Fibroblast of the aortic adventitia (primary cell): ENCODE measurements at regions not wholly inside any gene's neighbourhood (a gene's known extent, or its start where the extent isn't known, plus 50 kb on each side); places are given as distances from the start of the nearest gene placed in this dataset.

ENCODE experiments used
- DNase-seq: peaks from one replicate; pipeline ENCODE4 v3.0.0-alpha.2; 2010; ENCODE audit warnings: low read depth
- H3K4me3 ChIP-seq: 2 replicates; pipeline ENCODE4 v1.5.1; 2011; ENCODE audit warnings: low read depth, mild to moderate bottlenecking, control low read depth, low read length, moderate library complexity
- CTCF ChIP-seq: IDR thresholded peaks from 2 replicates; pipeline ENCODE4 v1.5.1; 2011; ENCODE audit warnings: mild to moderate bottlenecking, low read length, control low read depth, inconsistent platforms; ENCODE audit not compliant: insufficient read depth

- no peak overlapping the region for H3K4me3 ChIP-seq
- no peak for TF ChIP-seq CTCF
- DNase-seq: no peak
Measured at GRCh38 chr16:50942143-50942542, 200.3 kb downstream of the CYLD start.

GRCh38 chr16:50941681-50942080 lies 199.8 kb downstream of the CYLD start:
- no peak overlapping the region for H3K4me3 ChIP-seq
- no peak for TF ChIP-seq CTCF
- DNase-seq: no peak

GRCh38 chr16:50940275-50940854 lies 198.5 kb downstream of the CYLD start:
- no peak overlapping the region for H3K4me3 ChIP-seq
- DNase-seq: no peak
- TF ChIP-seq CTCF: no peak

- no peak for DNase-seq
- no peak for TF ChIP-seq CTCF
- H3K4me3 ChIP-seq: no peak overlapping the region
Measured at GRCh38 chr16:50939356-50939755, 197.5 kb downstream of the CYLD start.

GRCh38 chr16:50938932-50939331 lies 197.0 kb downstream of the CYLD start:
- DNase-seq: no peak
- TF ChIP-seq CTCF: no peak
- H3K4me3 ChIP-seq: no peak overlapping the region

- H3K4me3 ChIP-seq: no peak overlapping the region
- DNase-seq: no peak
- no peak for TF ChIP-seq CTCF
Measured at GRCh38 chr16:50933262-50933661, 191.4 kb downstream of the CYLD start.

GRCh38 chr16:50932348-50932935 lies 190.6 kb downstream of the CYLD start:
- DNase-seq: no peak
- no peak for TF ChIP-seq CTCF

More at GRCh38 chr16:50932348-50932935, 190.6 kb downstream of the CYLD start:
- H3K4me3 ChIP-seq: no peak overlapping the region
